ENCODE measurements at regions not wholly inside any gene's neighbourhood (a gene's known extent, or its start where the extent isn't known, plus 50 kb on each side); places are given as distances from the start of the nearest gene placed in this dataset.

DNA sequence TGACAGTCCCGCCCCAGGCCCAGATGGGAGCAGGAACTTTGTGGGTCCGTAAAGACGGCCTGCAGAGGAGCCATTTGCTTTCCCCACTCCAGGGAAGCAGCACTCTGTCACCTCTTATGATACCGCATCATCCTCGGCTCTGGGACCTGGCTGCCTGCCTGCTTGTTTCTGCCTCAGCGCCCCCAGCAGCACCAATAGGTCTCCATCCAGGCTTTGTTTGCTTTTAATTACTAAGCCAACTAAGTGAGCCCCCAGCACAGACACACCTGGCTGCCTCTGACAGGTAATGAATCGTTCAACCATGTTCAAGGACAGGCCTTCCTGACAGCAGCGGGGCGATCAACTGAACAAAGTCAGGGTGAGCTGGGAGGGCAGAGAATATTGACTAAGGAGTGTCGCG, 141.4 kb downstream of the C5orf15 start:
- H3K36me3 ChIP-seq (ENCODE audit: insufficient read depth, low read length), result no peaks in the 10 kb centered on the region
- TF ChIP-seq EZH2 (IDR thresholded peaks at IDR 0.05) (no peak), POLR2AphosphoS5 (IDR thresholded peaks at IDR 0.05; ENCODE audit: borderline replicate concordance, low read depth, low read length) (no peak), FOXP2 (optimal IDR thresholded peaks at IDR 0.05; ENCODE audit: control extremely low read depth, extremely low read length, insufficient read depth) (no peak)
- H3K4me3 ChIP-seq, result no peak overlapping the region
- DNase-seq (ENCODE audit: low read depth, low spot score), result no peak
- no peak overlapping the region for H3K27ac ChIP-seq
- no peak overlapping the region for H3K9ac ChIP-seq (ENCODE audit: insufficient read length)
- H3K9me3 ChIP-seq (ENCODE audit: low read depth, low read length), result no peaks in the 10 kb centered on the region

DNA sequence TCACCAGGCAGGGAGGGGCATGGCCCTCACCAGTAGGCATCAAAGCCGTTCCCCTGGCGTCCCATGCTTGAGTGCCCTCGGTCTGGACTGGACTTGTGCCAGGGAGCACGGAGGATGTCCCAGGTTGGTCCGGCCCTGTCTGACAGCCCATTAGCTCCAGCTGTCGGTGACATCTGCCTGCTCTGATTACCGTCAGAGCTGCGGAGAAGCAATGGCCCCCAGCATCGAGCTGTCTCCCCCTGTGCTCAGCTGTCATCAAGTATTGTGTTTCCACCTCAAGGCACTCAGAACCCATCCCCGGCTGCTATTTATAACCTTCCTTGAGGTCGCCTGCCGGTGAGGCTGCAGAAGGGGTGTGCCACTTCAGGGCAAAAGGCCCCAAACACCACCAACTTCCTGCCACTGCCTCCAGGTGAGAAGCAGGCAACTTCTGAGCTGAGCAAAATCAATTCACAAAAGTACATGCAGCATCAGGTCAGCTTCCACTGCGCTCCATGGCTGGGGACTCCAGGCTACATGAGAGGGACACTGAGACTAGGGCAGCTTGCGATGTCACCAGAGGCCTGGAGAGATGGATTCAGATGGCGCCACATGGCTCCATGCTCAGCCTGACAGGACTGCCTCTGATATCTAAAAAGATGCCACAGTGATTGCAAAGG, 142.7 kb downstream of the C5orf15 start:
- Histone ChIP-seq H3K27ac (no peak overlapping the region), H3K9me3 (ENCODE audit: low read depth, low read length) (no peaks in the 10 kb centered on the region), H3K4me3 (no peak overlapping the region), H3K36me3 (ENCODE audit: insufficient read depth, low read length) (no peaks in the 10 kb centered on the region), H3K9ac (ENCODE audit: insufficient read length) (no peak overlapping the region)
- DNase-seq (ENCODE audit: low read depth, low spot score), result no peak
- no peak for TF ChIP-seq FOXP2 (optimal IDR thresholded peaks at IDR 0.05; ENCODE audit: control extremely low read depth, extremely low read length, insufficient read depth)
- no peak for TF ChIP-seq POLR2AphosphoS5 (IDR thresholded peaks at IDR 0.05; ENCODE audit: borderline replicate concordance, low read depth, low read length)
- TF ChIP-seq EZH2 (IDR thresholded peaks at IDR 0.05), result no peak

DNA sequence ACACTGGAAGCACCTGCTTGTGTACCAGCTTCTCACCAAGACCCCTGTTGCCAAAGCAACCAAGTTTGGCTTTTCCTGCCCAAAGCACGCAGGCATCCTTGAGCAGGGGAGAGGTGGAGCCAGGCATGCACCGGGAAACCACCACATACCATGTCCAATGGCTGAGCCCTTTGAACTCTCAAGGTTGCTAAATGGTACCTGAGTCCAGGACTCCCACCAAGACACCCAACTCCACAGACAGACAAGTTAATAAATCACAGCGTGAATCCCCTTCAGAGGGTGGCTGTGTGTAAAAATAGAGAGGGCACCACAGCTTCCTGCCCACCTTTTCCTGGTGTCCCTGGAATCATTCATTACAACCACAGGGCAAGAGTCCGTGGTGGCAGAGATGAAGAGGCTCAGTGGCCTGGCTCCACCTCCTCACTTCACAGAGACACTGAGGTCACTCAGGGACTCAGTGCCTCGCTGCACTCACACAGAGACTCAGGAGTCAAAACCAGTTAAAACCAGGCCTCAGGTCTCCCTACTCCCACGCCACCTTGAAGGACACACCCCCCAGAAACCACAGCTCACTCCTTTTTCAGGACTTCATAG, 143.7 kb downstream of the C5orf15 start:
- no peak for TF ChIP-seq FOXP2 (optimal IDR thresholded peaks at IDR 0.05; ENCODE audit: control extremely low read depth, extremely low read length, insufficient read depth)
- TF ChIP-seq EZH2 (IDR thresholded peaks at IDR 0.05), result no peak
- TF ChIP-seq POLR2AphosphoS5 (IDR thresholded peaks at IDR 0.05; ENCODE audit: borderline replicate concordance, low read depth, low read length), result no peak
- Histone ChIP-seq H3K36me3 (ENCODE audit: insufficient read depth, low read length) (no peaks in the 10 kb centered on the region), H3K27ac (no peak overlapping the region), H3K9me3 (ENCODE audit: low read depth, low read length) (no peaks in the 10 kb centered on the region), H3K4me3 (no peak overlapping the region), H3K9ac (ENCODE audit: insufficient read length) (no peak overlapping the region)
- DNase-seq (ENCODE audit: low read depth, low spot score), result no peak

DNA sequence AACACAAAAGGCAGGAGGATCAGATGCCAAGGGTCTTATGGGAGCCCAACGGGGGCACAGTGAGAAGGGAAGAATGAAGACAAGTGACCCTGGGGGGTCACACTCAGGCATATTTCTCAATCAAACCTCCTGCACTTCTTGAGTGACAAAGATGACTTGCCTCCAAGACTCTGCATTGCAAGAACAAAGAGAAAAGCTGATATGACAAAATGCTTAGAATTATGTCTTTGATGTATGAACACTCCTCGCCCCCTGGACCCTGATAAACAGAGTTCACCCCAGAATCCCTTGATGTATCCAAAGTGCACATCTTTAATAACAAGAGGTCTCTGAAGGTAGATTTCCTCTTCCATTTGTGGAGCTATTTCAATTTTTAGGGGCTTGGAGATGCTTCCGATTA, 146.5 kb downstream of the C5orf15 start:
- Histone ChIP-seq H3K9me3 (ENCODE audit: low read depth, low read length) (no peaks in the 10 kb centered on the region), H3K9ac (ENCODE audit: insufficient read length) (no peak overlapping the region), H3K4me3 (no peak overlapping the region), H3K27ac (no peak overlapping the region), H3K36me3 (ENCODE audit: insufficient read depth, low read length) (no peaks in the 10 kb centered on the region)
- TF ChIP-seq POLR2AphosphoS5 (IDR thresholded peaks at IDR 0.05; ENCODE audit: borderline replicate concordance, low read depth, low read length) (no peak), EZH2 (IDR thresholded peaks at IDR 0.05) (no peak), FOXP2 (optimal IDR thresholded peaks at IDR 0.05; ENCODE audit: control extremely low read depth, extremely low read length, insufficient read depth) (no peak)
- DNase-seq (ENCODE audit: low read depth, low spot score), result no peak

DNA sequence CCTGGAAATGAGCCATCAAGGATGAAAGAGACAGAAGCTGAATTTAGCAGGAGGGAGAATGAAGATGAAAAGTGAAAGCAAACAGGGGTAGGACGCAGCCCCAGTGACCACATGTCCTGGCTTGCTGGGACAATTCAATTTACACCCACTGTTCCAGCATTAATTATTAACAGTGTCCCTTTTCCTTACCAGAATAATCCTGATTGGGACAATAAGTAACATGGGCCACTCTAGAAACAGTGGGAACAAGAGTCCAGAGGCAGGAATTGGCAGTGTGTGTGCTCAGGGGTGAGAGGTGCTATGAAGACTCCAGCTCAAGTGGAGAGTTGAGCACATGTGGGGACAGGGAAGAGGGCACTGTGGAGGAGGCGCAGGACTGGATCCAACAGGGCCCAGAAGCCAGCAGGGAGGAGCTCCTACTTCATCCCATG, 147.1 kb downstream of the C5orf15 start:
- no peaks in the 10 kb centered on the region for H3K36me3 ChIP-seq (ENCODE audit: insufficient read depth, low read length)
- no peaks in the 10 kb centered on the region for H3K9me3 ChIP-seq (ENCODE audit: low read depth, low read length)
- DNase-seq (ENCODE audit: low read depth, low spot score), result no peak
- H3K4me3 ChIP-seq, result no peak overlapping the region
- TF ChIP-seq EZH2 (IDR thresholded peaks at IDR 0.05) (no peak), POLR2AphosphoS5 (IDR thresholded peaks at IDR 0.05; ENCODE audit: borderline replicate concordance, low read depth, low read length) (no peak), FOXP2 (optimal IDR thresholded peaks at IDR 0.05; ENCODE audit: control extremely low read depth, extremely low read length, insufficient read depth) (no peak)
- H3K9ac ChIP-seq (ENCODE audit: insufficient read length), result no peak overlapping the region
- H3K27ac ChIP-seq, result no peak overlapping the region

DNA sequence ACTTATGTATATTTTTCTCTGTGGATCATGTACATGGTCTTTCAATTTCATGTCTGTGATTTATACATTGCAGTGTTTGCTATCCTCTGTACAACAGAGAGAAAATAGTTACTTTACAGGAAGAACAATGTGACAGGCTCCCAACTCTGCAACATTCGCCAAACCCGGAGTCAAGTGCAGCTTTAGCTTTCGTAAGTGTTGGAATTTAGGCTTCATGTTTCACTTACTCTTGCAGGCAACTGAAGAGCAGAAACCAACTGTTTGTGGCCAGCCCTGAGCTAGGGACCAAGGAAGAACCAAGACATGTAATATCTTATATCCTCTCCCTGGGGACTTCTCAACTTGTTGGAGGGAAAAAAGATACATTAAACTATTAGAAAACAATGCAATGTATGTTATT, 147.9 kb downstream of the C5orf15 start:
- DNase-seq (ENCODE audit: low read depth, low spot score), result no peak
- Histone ChIP-seq H3K36me3 (ENCODE audit: insufficient read depth, low read length) (no peaks in the 10 kb centered on the region), H3K9ac (ENCODE audit: insufficient read length) (no peak overlapping the region), H3K9me3 (ENCODE audit: low read depth, low read length) (no peaks in the 10 kb centered on the region), H3K27ac (no peak overlapping the region), H3K4me3 (no peak overlapping the region)
- no peak for TF ChIP-seq FOXP2 (optimal IDR thresholded peaks at IDR 0.05; ENCODE audit: control extremely low read depth, extremely low read length, insufficient read depth)
- no peak for TF ChIP-seq POLR2AphosphoS5 (IDR thresholded peaks at IDR 0.05; ENCODE audit: borderline replicate concordance, low read depth, low read length)

DNA sequence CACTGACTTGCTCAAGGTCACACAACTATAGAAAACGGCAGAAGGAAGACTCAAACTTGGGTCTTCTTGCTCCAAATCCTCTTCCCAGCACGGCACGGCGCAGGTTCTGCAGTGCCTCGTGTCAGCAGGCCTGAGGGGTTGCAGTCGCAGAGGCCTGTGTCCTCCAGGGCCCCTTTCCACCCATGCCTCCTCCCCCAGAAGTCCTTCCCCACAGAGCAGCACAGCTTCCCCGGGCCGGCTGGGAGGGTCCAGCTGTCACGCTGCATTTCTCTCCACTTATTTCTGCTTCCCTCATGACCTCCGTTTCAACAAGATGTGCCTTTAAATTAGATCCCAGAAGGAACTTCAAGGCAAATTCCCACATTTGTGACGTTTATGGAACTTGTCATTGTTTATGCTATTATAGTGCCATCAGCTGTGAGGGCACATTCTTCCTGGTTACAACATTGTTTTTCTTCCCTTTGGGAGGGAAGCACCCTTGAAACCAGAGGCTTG, 148.4 kb downstream of the C5orf15 start:
- no peaks in the 10 kb centered on the region for H3K36me3 ChIP-seq (ENCODE audit: insufficient read depth, low read length)
- no peak overlapping the region for H3K9ac ChIP-seq (ENCODE audit: insufficient read length)
- H3K9me3 ChIP-seq (ENCODE audit: low read depth, low read length), result no peaks in the 10 kb centered on the region
- DNase-seq (ENCODE audit: low read depth, low spot score), result no peak
- H3K27ac ChIP-seq, result no peak overlapping the region
- no peak overlapping the region for H3K4me3 ChIP-seq
- TF ChIP-seq EZH2 (IDR thresholded peaks at IDR 0.05) (no peak), FOXP2 (optimal IDR thresholded peaks at IDR 0.05; ENCODE audit: control extremely low read depth, extremely low read length, insufficient read depth) (no peak), POLR2AphosphoS5 (IDR thresholded peaks at IDR 0.05; ENCODE audit: borderline replicate concordance, low read depth, low read length) (no peak)

DNA sequence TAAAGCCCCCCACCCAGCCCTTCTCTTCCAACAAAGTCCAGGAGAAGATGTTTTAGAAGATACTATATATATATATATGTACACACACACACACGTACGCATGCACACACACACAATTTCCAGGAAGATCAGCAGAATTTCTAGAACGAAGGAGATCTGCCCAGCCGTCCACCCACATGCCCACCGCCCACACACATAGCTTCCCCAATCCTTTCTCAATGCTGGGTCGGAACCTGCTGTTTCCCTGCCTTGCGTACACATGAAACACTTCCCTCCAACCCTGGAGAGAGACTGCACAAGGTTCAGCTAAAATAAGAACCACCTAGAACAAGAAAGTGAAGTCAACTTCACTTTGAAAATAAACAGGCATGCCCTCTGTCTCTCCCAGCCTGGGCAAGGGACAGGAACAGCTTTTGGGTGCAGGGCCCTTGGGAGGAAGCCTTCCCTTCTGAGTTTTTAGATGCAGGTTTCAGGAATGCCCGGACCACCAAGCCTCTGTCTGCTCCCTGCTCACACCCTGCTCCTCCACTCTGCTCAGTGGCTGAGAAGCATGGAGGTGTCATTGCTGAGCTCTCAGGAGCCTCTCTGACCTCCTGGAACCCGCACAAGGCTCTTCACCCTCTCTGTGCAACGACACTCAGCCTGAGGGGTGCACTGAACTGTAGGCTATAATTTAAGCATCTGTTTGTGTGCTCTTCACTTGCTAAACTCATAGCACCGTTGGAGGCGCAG, 149.4 kb downstream of the C5orf15 start:
- Histone ChIP-seq H3K36me3 (ENCODE audit: insufficient read depth, low read length) (no peaks in the 10 kb centered on the region), H3K9me3 (ENCODE audit: low read depth, low read length) (no peaks in the 10 kb centered on the region), H3K4me3 (no peak overlapping the region), H3K27ac (no peak overlapping the region), H3K9ac (ENCODE audit: insufficient read length) (no peak overlapping the region)
- DNase-seq (ENCODE audit: low read depth, low spot score), result no peak
- TF ChIP-seq EZH2 (IDR thresholded peaks at IDR 0.05) (no peak), POLR2AphosphoS5 (IDR thresholded peaks at IDR 0.05; ENCODE audit: borderline replicate concordance, low read depth, low read length) (no peak), FOXP2 (optimal IDR thresholded peaks at IDR 0.05; ENCODE audit: control extremely low read depth, extremely low read length, insufficient read depth) (no peak)
